NT2/D1 (cell line): ENCODE measurements at regions not wholly inside any gene's neighbourhood (a gene's known extent, or its start where the extent isn't known, plus 50 kb on each side); places are given as distances from the start of the nearest gene placed in this dataset.

Experiments
- SUZ12 ChIP-seq: IDR thresholded peaks from 2 replicates; pipeline ENCODE4 v1.6.1; 2011; ENCODE audit not compliant: insufficient read length, insufficient read depth; ENCODE audit errors: extremely low read depth
- YY1 ChIP-seq: IDR thresholded peaks from 2 replicates; pipeline ENCODE4 v1.6.1; 2011; ENCODE audit not compliant: insufficient read length, insufficient read depth
- ZNF274 ChIP-seq: IDR thresholded peaks from 2 replicates; pipeline ENCODE4 v1.6.1; 2011; ENCODE audit warnings: mild to moderate bottlenecking, low read depth, low read length

GRCh38 chr7:115637128-115637527 lies 393.4 kb downstream of the TFEC start:
- TF ChIP-seq SUZ12 = no peak
- TF ChIP-seq ZNF274 = no peak
- TF ChIP-seq YY1 = no peak
